ENCODE measurements at regions not wholly inside any gene's neighbourhood (a gene's known extent, or its start where the extent isn't known, plus 50 kb on each side); places are given as distances from the start of the nearest gene placed in this dataset.

DNA sequence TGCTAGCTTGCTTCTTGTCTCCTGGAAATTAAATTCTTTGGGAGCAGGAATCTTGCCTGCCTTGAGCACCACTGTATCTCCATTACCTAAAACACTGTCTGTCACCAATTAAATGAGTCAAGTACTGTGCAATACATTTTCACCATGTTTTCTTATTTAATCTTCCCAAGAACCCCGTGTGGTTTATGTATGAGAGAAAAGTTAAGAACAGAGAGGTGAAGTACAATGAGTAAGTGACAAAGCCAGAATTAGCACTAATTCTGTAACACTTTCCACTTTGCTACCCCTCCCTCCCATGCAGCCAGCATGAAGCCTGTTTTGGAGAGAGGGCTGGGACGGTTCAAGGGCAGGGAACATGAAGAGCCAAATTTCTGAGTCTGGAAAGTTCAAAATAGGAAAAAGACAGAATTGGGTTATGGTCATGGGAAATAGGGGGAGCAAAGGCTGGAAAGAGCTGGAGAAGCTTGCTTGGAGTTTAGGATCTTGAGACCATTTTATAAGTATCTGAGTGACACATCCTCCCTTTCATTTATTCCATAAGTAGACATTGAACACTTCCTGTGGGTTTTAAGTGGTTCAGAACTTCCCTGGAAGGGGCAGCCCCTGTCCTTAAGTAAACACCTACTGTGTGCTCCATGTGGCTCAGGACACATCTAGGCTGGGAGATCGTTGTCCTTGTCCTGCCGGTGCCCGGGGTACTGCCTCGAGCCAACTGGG lies 60.5 kb upstream of the CHST1 start:
- intact Hi-C loops (cut with micrococcal nuclease): no loop called here

DNA sequence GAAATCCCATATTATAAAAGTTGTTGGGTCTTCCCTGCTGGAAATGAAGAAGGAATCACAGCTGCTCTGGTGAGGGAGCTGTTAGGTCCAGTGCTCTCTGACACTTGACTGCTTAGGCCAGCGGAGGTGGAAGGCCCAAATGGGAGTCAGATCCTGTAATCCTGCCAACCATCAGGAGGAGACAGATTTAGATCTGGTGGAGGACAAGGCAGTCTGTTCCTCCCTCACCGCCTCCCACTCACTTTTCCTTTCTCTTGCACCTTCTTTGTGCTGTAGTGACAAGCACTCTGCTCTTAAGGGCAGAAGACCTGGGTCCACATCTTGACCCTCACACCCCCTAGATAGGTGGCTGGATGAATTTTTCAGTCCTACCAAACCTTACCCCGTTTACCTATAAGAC lies 59.7 kb upstream of the CHST1 start:
- no peak for ATAC-seq
- no peak for DNase-seq
- intact Hi-C loops (cut with micrococcal nuclease): no loop called here

More for the DNA sequence above, 60.5 kb upstream of the CHST1 start:
- DNase-seq (no peak), ATAC-seq (no peak)

DNA sequence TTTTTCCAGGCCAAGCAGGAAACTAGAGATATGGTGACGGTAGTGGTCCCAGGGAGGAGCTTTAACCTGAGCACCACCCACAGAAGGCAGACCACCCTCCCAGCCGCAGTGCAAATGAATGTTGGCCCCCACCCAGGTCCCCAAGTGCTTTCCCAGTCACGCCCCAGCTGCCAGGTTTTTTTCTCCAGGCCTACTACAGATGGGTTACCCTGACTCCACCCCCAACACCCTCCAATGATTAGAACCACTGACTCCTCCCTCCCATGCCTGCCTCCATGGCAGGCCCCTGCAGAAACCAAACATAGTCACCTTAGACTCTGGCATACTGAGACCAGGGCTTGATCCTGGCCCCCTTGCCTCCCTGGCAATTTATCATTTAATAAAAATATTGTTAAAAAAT lies 58.7 kb upstream of the CHST1 start:
- DNase-seq: no peak
- ATAC-seq: no peak
- intact Hi-C loops (cut with micrococcal nuclease): no loop called here

DNA sequence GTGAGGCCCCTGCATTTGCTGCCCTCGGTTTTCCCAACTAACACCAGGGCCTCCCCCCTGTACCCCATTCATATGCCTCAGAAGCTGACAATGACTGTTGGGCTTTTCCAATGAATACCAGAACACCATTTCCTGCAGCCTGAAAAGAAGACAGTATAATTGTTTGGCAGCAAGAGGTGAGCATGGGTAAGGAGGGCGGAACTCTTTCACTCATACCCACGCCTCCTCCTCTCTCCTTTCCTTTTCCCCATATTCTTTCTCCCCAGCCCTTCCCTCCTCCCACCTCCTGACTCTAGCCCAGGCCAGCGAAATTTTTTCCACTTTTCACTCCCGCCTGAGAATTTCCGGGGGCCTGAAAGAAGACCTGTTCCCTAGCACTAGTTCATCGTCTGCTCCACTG lies 58.0 kb upstream of the CHST1 start:
- no peak for DNase-seq
- intact Hi-C loops (cut with micrococcal nuclease): no loop called here

DNA sequence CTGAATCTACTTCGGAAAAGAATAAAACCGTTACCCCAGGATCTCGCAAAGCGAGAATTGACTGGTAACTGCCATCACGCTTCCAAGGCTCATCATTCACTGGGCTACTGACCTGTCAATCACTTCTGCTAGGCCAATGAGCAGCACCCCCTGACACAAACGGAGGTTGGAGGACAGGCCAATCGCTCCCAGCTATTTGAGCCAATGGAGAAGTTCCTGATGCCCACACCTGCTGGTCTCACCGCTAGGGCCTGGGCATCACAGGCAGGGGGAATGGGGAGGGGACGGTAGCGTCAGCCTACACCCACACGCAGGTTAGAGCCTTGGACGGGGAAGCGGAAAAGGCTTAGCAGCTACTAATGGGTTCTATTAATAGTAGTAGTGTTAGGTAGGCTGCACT lies 56.7 kb upstream of the CHST1 start:
- ATAC-seq: no peak
- intact Hi-C loops (cut with micrococcal nuclease): no loop called here

More for the DNA sequence above, 58.0 kb upstream of the CHST1 start:
- no peak for ATAC-seq

DNA sequence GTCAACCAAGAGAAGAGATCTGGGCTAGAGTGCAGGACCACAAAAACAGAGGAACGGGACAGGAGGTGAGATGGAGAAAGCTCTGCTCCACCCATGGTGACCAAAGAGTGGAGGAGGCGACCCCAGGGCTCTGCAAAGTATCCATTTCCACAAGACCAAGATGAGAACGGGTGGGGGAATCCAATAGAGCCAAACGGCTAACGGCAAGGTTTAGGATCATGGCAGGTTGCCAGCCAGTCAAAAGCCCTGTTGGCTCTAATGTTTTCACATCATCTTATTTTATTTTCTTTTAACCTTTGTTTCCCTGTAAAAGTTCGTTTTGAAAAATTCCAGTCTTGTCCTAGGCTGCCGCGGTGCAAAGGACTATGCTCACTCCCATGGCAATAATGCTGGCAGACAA lies 52.1 kb upstream of the CHST1 start:
- ATAC-seq (no peak), DNase-seq (no peak)
- intact Hi-C loops (cut with micrococcal nuclease): no loop called here

More for the DNA sequence above, 56.7 kb upstream of the CHST1 start:
- no peak for DNase-seq

DNA sequence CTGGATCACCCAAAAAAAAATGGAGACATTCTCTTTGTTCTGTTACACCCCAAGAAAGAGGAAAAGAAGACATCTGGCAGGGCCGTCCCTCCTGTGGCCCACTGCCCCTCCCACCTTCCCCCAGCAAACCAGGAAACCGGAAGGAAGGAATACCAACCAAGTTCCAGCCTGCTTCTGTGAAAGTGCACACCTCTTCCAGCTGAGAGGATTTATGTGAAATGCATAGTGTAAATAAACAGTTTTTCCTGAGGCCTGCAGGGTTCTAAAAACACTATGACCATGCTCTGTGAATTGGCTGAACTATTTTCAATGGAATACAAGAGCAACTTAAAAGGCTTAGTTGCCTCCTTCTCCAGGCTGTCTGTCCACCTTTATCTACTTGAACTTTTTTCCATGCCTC lies 50.0 kb upstream of the CHST1 start:
- intact Hi-C loops (cut with micrococcal nuclease): no loop called here
- DNase-seq: no peak
- ATAC-seq: no peak

Measured in left ventricle myocardium superior (tissue), 1 donor.